IMR-90 (cell line): ENCODE measurements at regions not wholly inside any gene's neighbourhood (a gene's known extent, or its start where the extent isn't known, plus 50 kb on each side); places are given as distances from the start of the nearest gene placed in this dataset.

Experiments
- ATAC-seq: fragments of 200-7000 bp; cut with Tn5 transposase; 2 replicates; pipeline ENCODE4 v1.9.1; 2020; ENCODE audit warnings: low read depth, mild to moderate bottlenecking, moderate library complexity
- BruUV-seq: library from RNA; stranded (reverse); fragments of 400-500 nt; replicated peaks from 2 replicates; lab custom pipeline; 2021; lab: Mats Ljungman, UMichigan
- CTCF ChIA-PET: fragments of 300-600 bp; formaldehyde crosslinking; extraction: SDS; loops from one replicate; lab custom pipeline; 2021; ENCODE audit warnings: antibody characterized with exemption; lab: Yijun Ruan, JAX
- POLR2A ChIA-PET: fragments of 300-600 bp; sonication (Branson Sonifier 250); formaldehyde crosslinking; loops from one replicate; lab custom pipeline; 2022; ENCODE audit warnings: antibody characterized with exemption; ENCODE audit not compliant: unreplicated experiment; lab: Charles Lee
- DNase-seq: peaks from one replicate; pipeline ENCODE4 v3.0.0; 2013
- H2AFZ ChIP-seq: replicated peaks from 2 replicates; pipeline ENCODE3; 2013; ENCODE audit warnings: low read length, mild to moderate bottlenecking; ENCODE audit not compliant: poor library complexity
- H2AK5ac ChIP-seq: 2 replicates; pipeline ENCODE4 v1.6.1; 2013; ENCODE audit warnings: low read depth, low read length, inconsistent platforms
- H2AK9ac ChIP-seq: replicated peaks from 2 replicates; pipeline ENCODE3; 2013; ENCODE audit warnings: mild to moderate bottlenecking, low read depth, low read length, moderate library complexity; ENCODE audit not compliant: poor library complexity
- H2BK120ac ChIP-seq: 2 replicates; pipeline ENCODE4 v1.6.1; 2013; ENCODE audit warnings: low read depth, low read length, inconsistent platforms
- H2BK15ac ChIP-seq: 3 replicates; pipeline ENCODE4 v1.6.1; 2013; ENCODE audit warnings: low read depth, low read length, inconsistent platforms
- H2BK20ac ChIP-seq: 2 replicates; pipeline ENCODE4 v1.6.1; 2013; ENCODE audit warnings: low read depth, mild to moderate bottlenecking, inconsistent platforms, low read length, moderate library complexity
- H2BK5ac ChIP-seq: 2 replicates; pipeline ENCODE4 v1.6.1; 2013; ENCODE audit warnings: mild to moderate bottlenecking, low read depth, low read length, inconsistent platforms; ENCODE audit not compliant: poor library complexity, severe bottlenecking
- H3K14ac ChIP-seq: replicated peaks from 2 replicates; pipeline ENCODE4 v1.6.1; 2013; ENCODE audit warnings: low read depth, low read length, inconsistent platforms
- H3K18ac ChIP-seq: 2 replicates; pipeline ENCODE4 v1.6.1; 2013; ENCODE audit warnings: low read depth, low read length, control low read depth
- H3K23ac ChIP-seq: 2 replicates; pipeline ENCODE4 v1.6.1; 2013; ENCODE audit warnings: low read depth, low read length, inconsistent platforms
- H3K27ac ChIP-seq: 2 replicates; pipeline ENCODE4 v1.5.1; 2013; ENCODE audit warnings: mild to moderate bottlenecking, control low read depth, low read length; ENCODE audit not compliant: insufficient read depth
- H3K27me3 ChIP-seq: 2 replicates; pipeline ENCODE4 v1.6.1; 2013; ENCODE audit warnings: low read length; ENCODE audit not compliant: control insufficient read depth, insufficient read depth
- H3K36me3 ChIP-seq: 2 replicates; pipeline ENCODE4 v1.6.1; 2013; ENCODE audit warnings: low read length, mixed read lengths; ENCODE audit not compliant: control insufficient read depth, insufficient read depth
- H3K4ac ChIP-seq: 2 replicates; pipeline ENCODE4 v1.6.1; 2013; ENCODE audit warnings: low read depth, low read length, inconsistent platforms
- H3K4me1 ChIP-seq: 2 replicates; pipeline ENCODE4 v1.6.1; 2013; ENCODE audit warnings: low read length, mixed read lengths; ENCODE audit not compliant: control insufficient read depth, insufficient read depth
- H3K4me2 ChIP-seq: 2 replicates; pipeline ENCODE4 v1.6.1; 2013; ENCODE audit warnings: low read depth, mild to moderate bottlenecking, control low read depth, low read length, moderate library complexity
- H3K4me3 ChIP-seq: 2 replicates; pipeline ENCODE4 v1.5.1; 2013; ENCODE audit warnings: low read depth, mild to moderate bottlenecking, control low read depth, low read length, moderate library complexity; ENCODE audit not compliant: insufficient read depth
- H3K56ac ChIP-seq: 2 replicates; pipeline ENCODE4 v1.6.1; 2013; ENCODE audit warnings: low read length, inconsistent platforms; ENCODE audit not compliant: insufficient read depth; ENCODE audit errors: extremely low read depth
- H3K79me1 ChIP-seq, 2 experiments: 2 replicates each; pipeline ENCODE4 v1.6.1; 2013; ENCODE audit warnings: low read length in 2 of 2, inconsistent platforms in 1 of 2, low read depth in 1 of 2
- H3K9ac ChIP-seq: 2 replicates; pipeline ENCODE4 v1.6.1; 2013; ENCODE audit warnings: low read depth, low read length, control low read depth
- H3K9me1 ChIP-seq: 2 replicates; pipeline ENCODE4 v1.6.1; 2013; ENCODE audit warnings: low read length, inconsistent platforms; ENCODE audit not compliant: insufficient read depth
- H3K9me3 ChIP-seq: 2 replicates; pipeline ENCODE4 v1.6.1; 2013; ENCODE audit warnings: low read length; ENCODE audit not compliant: control insufficient read depth, insufficient read depth
- H4K20me1 ChIP-seq: 2 replicates; pipeline ENCODE4 v1.6.1; 2013; ENCODE audit warnings: low read length, inconsistent platforms; ENCODE audit not compliant: insufficient read depth
- H4K5ac ChIP-seq: 2 replicates; pipeline ENCODE4 v1.6.1; 2013; ENCODE audit warnings: mild to moderate bottlenecking, low read depth, low read length, control low read depth
- H4K8ac ChIP-seq, 2 experiments: 2 replicates each; pipeline ENCODE4 v1.6.1; 2013; ENCODE audit warnings: low read depth in 2 of 2, low read length in 2 of 2, control low read depth in 1 of 2, inconsistent platforms in 1 of 2
- H4K91ac ChIP-seq: 2 replicates; pipeline ENCODE4 v1.6.1; 2013; ENCODE audit warnings: low read depth, low read length, inconsistent platforms; ENCODE audit not compliant: insufficient read depth
- CEBPB ChIP-seq: IDR thresholded peaks from 2 replicates; pipeline ENCODE4 v1.6.1; 2012; ENCODE audit warnings: low read depth, low read length, improper control_type of control experiment
- CHD1 ChIP-seq: IDR thresholded peaks from 2 replicates; pipeline ENCODE4 v1.6.1; 2012; ENCODE audit warnings: low read depth, low read length, improper control_type of control experiment
- ELK1 ChIP-seq: fragments of 150-350 bp; IDR thresholded peaks from 2 replicates; pipeline ENCODE4 v1.6.1; 2016; ENCODE audit warnings: low read depth, mild to moderate bottlenecking, low read length, moderate library complexity, borderline replicate concordance
- MAFK ChIP-seq: IDR thresholded peaks from 2 replicates; pipeline ENCODE4 v1.6.1; 2012; ENCODE audit warnings: low read depth, low read length, improper control_type of control experiment
- NFE2L2 ChIP-seq: fragments of 150-350 bp; IDR thresholded peaks from 2 replicates; pipeline ENCODE4 v1.6.1; 2016; ENCODE audit warnings: low read depth, mild to moderate bottlenecking, low read length
- POLR2A ChIP-seq: IDR thresholded peaks from 2 replicates; pipeline ENCODE4 v1.6.1; 2012; ENCODE audit warnings: mild to moderate bottlenecking, low read depth, low read length
- RAD21 ChIP-seq: IDR thresholded peaks from 2 replicates; pipeline ENCODE4 v1.6.1; 2012; ENCODE audit warnings: low read length, improper control_type of control experiment
- RFX5 ChIP-seq: IDR thresholded peaks from 2 replicates; pipeline ENCODE4 v1.8.0; 2012; ENCODE audit warnings: low read depth, mild to moderate bottlenecking, low read length, moderate library complexity
- SMC3 ChIP-seq: fragments of 150-350 bp; IDR thresholded peaks from 2 replicates; pipeline ENCODE4 v1.6.1; 2016; ENCODE audit warnings: low read depth, mild to moderate bottlenecking, antibody characterized with exemption, low read length, moderate library complexity
- USF2 ChIP-seq: fragments of 150-350 bp; IDR thresholded peaks from 2 replicates; pipeline ENCODE4 v1.6.1; 2017; ENCODE audit warnings: mild to moderate bottlenecking, antibody characterized with exemption, low read length, low read depth
- WGBS, 2 experiments: methylation state at CpG; one replicate each; pipeline versions ENCODE4 v1.1.5 to v1.1.7; 2013; ENCODE audit warnings: missing lambda C conversion rate in 2 of 2; ENCODE audit not compliant: insufficient read length in 1 of 2; ENCODE audit errors: extremely low coverage in 2 of 2; 5-methylcytosine and 5-hydroxymethylcytosine counted together
- dilution Hi-C: fragments of 300-500 bp; cut with HindIII; formaldehyde crosslinking; loops from one replicate; pipeline ENCODE4 v1.14.3; 2018; ENCODE audit warnings: low sequenced_read_pairs; ENCODE audit not compliant: unreplicated experiment
- in situ Hi-C: fragments of 300-500 bp; cut with MboI; formaldehyde crosslinking; loops from 3 replicates; pipeline ENCODE4 v1.14.3; 2019; ENCODE audit warnings: low sequenced_read_pairs, inconsistent platforms, mixed read lengths
- intact Hi-C: fragments of 100-400 bp; cut with micrococcal nuclease; formaldehyde crosslinking; loops from 2 replicates; pipeline ENCODE4 v1.10.0; 2022

DNA sequence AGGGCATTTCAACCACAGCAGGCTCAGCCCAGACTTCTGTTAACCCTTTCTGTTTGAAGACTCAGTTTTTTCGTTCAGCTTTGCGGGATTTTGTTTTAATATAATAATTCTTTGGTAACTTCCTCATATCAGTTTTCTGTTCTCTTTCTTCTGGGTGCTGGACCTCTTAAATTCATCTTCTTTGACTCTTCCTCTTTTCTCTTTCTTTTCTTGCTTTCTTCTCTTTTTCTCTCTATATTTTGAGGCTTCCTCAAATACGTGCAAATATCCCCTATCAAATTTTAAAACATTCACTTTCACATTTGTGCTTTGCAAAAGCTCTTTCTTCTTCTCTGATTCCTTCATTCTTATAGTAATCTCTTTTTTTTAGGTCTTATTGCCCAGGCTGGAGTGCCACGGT lies 136.3 kb downstream of the HS3ST3B1 start:
- in situ Hi-C loops: no loop called here
- TF ChIP-seq RFX5 (no peak), RAD21 (no peak), SMC3 (no peak), USF2 (no peak), MAFK (no peak), NFE2L2 (no peak), CHD1 (no peak), ELK1 (no peak), POLR2A (no peak), CEBPB (no peak)
- Histone ChIP-seq H2AK5ac (no peak overlapping the region), H2BK5ac (no peak overlapping the region), H3K4ac (no peak overlapping the region), H2BK20ac (no peak overlapping the region), H3K9me3 (no peaks in the 10 kb centered on the region), H3K23ac (0 out of 2 replicates have a peak overlapping the region, but pooled peaks have one; percentile 67), H2BK120ac (no peak overlapping the region), H3K27me3 (peaks cover 5% of the 10 kb centered on the region; the same call in 1 of the 2 replicates), H2AK9ac (no peak overlapping the region), H3K56ac (no peak overlapping the region), H4K20me1 (no peaks in the 10 kb centered on the region), H4K91ac (no peak overlapping the region), H3K36me3 (no peaks in the 10 kb centered on the region), H4K8ac (no peak overlapping the region), H4K5ac (no peak overlapping the region), H3K4me1 (no peaks in the 10 kb centered on the region), H3K79me1 (no peaks in the 10 kb centered on the region), H3K4me2 (no peak overlapping the region), H3K27ac (no peak overlapping the region), H2AFZ (no peak overlapping the region), H3K14ac (no peak overlapping the region), H2BK15ac (no peak overlapping the region), H3K18ac (no peak overlapping the region), H3K9ac (no peak overlapping the region), H3K9me1 (no peaks in the 10 kb centered on the region), H3K4me3 (no peak overlapping the region)
- no TSS peak for BruUV-seq
- CTCF ChIA-PET: interaction anchor here (0.6 to 1.0 kb wide), 2 partner anchors 10 to 26 kb away, joined by 3 read pairs; no protein-coding TSS in a partner anchor
- dilution Hi-C loops: no loop called here
- intact Hi-C loops: no loop called here
- ATAC-seq (no peak), DNase-seq (no peak)
- 80 to 100% methylated on average over 1 of the region's 4 CpGs for WGBS, 2 experiments
- POLR2A ChIA-PET: no interaction called here
